GM18520 (cell line): ENCODE measurements at regions not wholly inside any gene's neighbourhood (a gene's known extent, or its start where the extent isn't known, plus 50 kb on each side); places are given as distances from the start of the nearest gene placed in this dataset.
"Not testable (repeated sequence)": the region's sequence is repeated elsewhere in the genome, so short reads cannot be mapped to it uniquely, and the experiment has no call there.

Source experiments
- ATAC-seq: cut with Tn5 transposase; IDR thresholded peaks from one replicate; pipeline ENCODE4 v1.9.1; 2021; ENCODE audit not compliant: unreplicated experiment

GRCh38 chr9:90169490-90169889, 473.1 kb downstream of the DIRAS2 start:
- ATAC-seq, result no peak

GRCh38 chr9:90173935-90174334, 468.7 kb downstream of the DIRAS2 start:
- ATAC-seq, result not testable (repeated sequence)

GRCh38 chr9:90174346-90174745, 468.3 kb downstream of the DIRAS2 start:
- ATAC-seq, result not testable (repeated sequence)

- no peak for ATAC-seq
Measured at GRCh38 chr9:90175257-90175656, 467.4 kb downstream of the DIRAS2 start.

GRCh38 chr9:90175865-90176264, 466.8 kb downstream of the DIRAS2 start:
- ATAC-seq, result no peak

GRCh38 chr9:90176901-90177300, 465.7 kb downstream of the DIRAS2 start:
- ATAC-seq, result no peak

GRCh38 chr9:90180381-90180780, 462.2 kb downstream of the DIRAS2 start:
- no peak for ATAC-seq

GRCh38 chr9:90188656-90189055, 454.0 kb downstream of the DIRAS2 start:
- ATAC-seq, result no peak

GRCh38 chr9:90189306-90189705, 453.3 kb downstream of the DIRAS2 start:
- no peak for ATAC-seq

- not testable (repeated sequence) for ATAC-seq
Measured at GRCh38 chr9:90192465-90192864, 450.2 kb downstream of the DIRAS2 start.

GRCh38 chr9:90198956-90199355, 443.7 kb downstream of the DIRAS2 start:
- no peak for ATAC-seq

GRCh38 chr9:90201766-90202165, 440.9 kb downstream of the DIRAS2 start:
- no peak for ATAC-seq

- no peak for ATAC-seq
Measured at GRCh38 chr9:90204128-90204831, 438.3 kb downstream of the DIRAS2 start.

- not testable (repeated sequence) for ATAC-seq
Measured at GRCh38 chr9:90213045-90213444, 429.6 kb downstream of the DIRAS2 start.

- ATAC-seq, result no peak
Measured at GRCh38 chr9:90219548-90220118, 423.0 kb downstream of the DIRAS2 start.

GRCh38 chr9:90221899-90222298, 420.7 kb downstream of the DIRAS2 start:
- not testable (repeated sequence) for ATAC-seq

GRCh38 chr9:90226839-90227338, 415.7 kb downstream of the DIRAS2 start:
- ATAC-seq, result not testable (repeated sequence)

GRCh38 chr9:90233081-90233480, 409.5 kb downstream of the DIRAS2 start:
- not testable (repeated sequence) for ATAC-seq

- ATAC-seq, result no peak
Measured at GRCh38 chr9:90240541-90240940, 402.1 kb downstream of the DIRAS2 start.

GRCh38 chr9:90245661-90246060, 397.0 kb downstream of the DIRAS2 start:
- ATAC-seq, result no peak

- ATAC-seq, result no peak
Measured at GRCh38 chr9:90249094-90249493, 393.5 kb downstream of the DIRAS2 start.

- ATAC-seq, result no peak
Measured at GRCh38 chr9:90251316-90251715, 391.3 kb downstream of the DIRAS2 start.

GRCh38 chr9:90256345-90256744, 386.3 kb downstream of the DIRAS2 start:
- ATAC-seq, result no peak
